ENCODE measurements at regions not wholly inside any gene's neighbourhood (a gene's known extent, or its start where the extent isn't known, plus 50 kb on each side); places are given as distances from the start of the nearest gene placed in this dataset.

GRCh38 chr2:196252408-196253115, 81.2 kb upstream of the STK17B start:
- TF ChIP-seq CTCF (IDR thresholded peaks at IDR 0.05; ENCODE audit: low read depth, low read length, poor library complexity, severe bottlenecking) = no peak
- no peak for TF ChIP-seq EZH2phosphoT487 (IDR thresholded peaks at IDR 0.05; ENCODE audit: borderline replicate concordance, low read length)

Data from DOHH2 (cell line).